ENCODE measurements at regions not wholly inside any gene's neighbourhood (a gene's known extent, or its start where the extent isn't known, plus 50 kb on each side); places are given as distances from the start of the nearest gene placed in this dataset.
"Not testable (repeated sequence)": the region's sequence is repeated elsewhere in the genome, so short reads cannot be mapped to it uniquely, and the experiment has no call there.

DNA sequence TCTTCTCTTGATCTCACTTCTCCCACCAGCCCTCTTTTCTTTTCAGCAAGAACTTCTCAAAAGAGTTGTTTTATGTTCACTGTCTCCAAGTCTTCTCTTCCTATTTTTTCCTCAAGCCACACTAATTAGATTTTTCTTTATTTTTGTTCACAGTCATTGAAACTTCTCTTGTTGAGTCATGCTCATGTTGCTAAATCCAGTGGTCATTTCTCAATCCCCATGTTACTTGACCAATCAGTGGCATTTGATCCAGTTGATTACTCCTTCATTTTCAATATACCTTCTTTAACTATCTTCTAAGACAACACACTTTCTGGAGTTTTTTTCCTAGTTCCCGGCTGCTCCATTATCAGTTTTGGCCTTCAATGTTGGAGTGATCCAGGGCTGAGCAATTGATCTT is 103.1 kb upstream of the LSM6 start:
- no peak for DNase-seq

DNA sequence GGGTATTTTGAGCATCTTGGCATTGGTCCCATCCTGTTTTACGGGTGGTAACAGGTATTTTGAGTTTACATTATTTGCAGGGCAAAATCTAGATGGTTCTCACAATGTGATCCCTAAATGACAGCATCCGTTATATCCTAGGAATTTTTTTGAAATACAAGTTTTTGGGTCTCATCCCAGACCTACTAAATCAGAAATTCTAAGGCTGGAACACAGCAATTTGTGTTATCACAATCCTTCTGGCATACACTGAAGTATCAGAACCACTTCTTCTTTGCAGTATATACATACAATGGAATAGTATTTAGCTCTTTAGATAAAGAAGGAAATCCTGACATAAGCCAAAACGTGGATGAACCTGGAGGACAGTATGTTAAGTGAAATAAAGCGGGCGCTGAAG is 104.1 kb upstream of the LSM6 start:
- no peak for DNase-seq

DNA sequence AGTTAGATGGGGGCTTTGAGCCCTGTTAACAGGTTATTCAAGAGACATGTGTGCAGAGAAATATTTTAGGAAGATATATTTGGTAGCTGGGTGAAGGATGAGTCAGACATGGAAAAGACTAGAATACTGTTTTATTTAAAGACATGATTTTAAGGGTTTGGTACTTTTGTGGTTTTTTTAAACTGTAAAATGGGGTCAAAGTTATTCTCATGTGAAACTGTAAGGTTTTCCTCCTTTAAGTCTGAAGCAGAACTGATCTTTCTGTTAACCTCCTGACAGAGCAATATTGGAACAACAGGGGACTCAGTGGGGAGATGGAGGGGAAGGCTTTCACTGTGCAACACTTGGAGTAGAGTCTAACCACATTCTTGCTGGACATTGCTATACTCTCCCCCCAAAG is 112.4 kb upstream of the LSM6 start:
- no peak for DNase-seq

DNA sequence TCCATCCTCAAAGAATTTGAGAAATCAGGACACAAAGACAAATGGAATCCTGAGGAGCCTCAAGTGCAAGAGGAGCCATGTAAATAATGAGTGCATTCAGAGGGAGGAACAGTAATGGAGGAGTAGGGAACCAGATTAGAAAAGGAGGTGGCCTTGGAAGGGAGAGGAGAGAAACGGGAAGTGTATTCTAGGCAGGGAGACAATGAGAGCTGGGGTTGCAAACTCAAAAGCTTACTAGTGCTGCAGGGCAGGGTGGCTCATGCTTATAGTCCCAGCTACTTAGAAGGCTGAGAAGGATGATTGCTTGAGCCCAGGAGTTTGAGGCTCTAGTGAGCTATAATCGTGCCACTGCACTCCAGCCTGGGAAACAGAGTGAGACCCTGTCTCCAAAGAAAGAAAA is 113.2 kb upstream of the LSM6 start:
- DNase-seq: no peak

DNA sequence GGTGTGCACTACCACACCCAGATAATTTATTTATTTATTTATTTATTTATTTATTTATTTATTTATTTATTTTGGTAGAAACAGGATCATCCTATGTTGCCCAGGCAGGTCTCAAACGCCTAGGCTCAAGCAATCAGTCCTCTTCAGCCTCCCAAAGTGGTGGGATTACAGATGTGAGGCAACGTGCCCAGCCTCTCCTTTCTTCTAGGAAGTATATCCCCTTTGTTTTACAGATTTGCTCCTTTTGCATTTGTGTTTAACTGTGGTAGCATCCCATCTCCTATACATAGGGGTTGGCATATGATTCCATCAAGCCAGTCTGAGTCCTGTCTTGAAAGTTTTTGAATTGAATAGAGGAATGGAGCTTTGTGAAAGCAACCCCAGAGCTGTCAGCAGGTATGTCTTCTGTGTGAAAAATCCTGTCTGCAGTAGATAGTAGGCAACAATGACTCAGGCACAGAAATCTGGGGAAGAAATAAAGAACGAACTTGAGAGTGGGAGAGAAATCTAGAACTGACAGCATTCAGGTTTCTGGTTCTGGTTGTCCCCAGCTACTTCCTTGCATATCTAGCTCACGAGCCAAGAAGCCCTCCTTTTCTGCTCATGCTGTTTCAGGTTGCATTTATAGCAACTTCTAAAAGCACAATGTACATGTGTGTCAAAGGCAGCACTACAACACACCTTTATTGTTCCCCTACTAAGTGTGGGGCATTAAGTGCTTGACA is 113.7 kb upstream of the LSM6 start:
- DNase-seq: no peak

DNA sequence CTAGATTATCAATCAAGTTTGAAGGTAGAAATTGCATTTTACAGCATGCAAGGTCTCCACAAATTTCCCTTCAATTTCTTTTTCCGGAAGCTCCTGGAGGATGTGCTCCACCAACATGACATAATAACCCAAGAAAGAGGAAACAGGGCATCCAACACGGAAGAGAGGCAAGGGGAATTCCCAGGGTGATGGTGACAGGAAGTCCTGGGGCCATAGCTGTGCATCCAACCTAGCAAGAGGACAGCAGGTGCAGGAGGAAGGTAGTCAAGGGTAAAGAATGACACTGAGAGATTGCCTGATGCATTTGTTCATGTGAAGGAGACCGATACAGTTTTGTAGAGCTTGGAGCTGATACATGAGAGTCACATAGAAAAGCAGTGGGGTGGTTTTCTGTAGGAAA is 115.7 kb upstream of the LSM6 start:
- no peak for DNase-seq

DNA sequence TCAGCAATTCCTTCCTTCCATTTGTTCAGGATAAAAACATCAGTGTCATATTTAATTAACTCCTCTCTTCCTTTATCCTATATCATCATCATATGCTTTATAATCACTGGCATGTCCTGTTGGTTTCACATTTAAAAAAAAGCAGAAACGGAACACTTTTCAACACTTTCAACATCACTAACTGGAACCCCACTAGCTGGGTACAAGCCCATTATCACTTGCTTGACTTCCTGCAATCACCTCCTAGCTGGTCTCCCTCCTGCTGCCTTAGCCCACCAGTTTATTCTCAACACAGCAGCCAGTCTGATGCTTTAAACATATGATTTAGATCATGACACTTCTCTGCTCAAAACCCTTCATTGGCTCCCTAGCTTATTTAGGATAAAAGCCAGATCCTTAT is 116.4 kb upstream of the LSM6 start:
- DNase-seq: no peak

DNA sequence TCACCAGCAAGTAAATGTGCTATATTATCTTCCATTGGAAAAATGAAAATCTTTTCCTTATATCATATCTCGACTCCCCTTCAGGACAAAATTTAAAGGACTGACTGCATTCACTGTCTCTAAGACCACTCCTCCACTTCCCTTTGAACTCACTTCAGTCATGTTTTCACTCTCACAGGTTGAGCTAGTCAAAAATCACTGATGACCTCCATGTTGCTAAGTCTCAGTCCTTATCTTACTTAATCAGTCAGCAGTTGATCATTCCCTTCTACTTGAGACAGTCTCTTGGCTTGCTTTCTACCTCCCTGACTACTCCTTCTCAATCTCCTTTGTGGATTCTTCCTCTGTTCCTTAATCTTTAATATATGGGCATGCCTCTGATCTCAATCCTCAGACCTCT is 117.0 kb upstream of the LSM6 start:
- no peak for DNase-seq

DNA sequence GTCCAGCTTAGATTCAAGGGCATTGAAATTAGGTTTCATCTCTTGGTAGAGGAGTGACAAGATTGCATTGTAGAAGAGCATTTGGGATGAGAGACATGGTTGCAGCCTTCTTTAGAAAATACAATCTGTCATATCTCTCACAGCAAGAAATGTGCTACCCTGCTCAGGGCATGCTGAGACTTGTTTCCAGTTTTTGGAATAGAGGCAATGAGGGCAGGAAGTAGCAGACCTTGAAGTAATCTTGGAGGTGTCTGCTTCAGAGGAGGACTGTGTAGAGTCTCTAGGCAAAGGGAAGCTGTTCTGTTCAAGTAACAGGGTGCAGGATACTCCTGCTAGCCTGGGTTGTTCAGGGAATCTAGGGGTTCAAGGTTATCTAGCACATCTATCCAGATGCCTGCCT is 116.1 kb upstream of the ZNF827 start:
- DNase-seq: no peak

DNA sequence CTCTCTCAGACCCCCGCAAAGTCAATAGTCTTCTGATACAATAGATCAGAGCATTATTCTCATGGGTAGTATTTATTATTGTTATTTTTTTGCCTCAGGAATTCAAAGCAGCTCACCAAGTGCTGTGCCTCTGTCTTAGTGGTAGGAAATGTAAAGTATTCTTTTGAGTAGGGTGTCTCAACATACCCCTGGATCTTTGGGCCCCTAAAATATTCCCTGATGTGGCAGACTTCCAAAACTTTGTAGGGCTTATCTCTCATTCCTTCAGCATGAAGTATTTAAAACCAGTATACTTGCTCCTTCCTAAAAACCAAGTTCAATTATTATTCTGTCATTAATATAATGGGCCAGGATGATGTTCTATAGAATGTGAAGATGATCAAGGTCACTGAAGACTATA is 115.3 kb upstream of the ZNF827 start:
- DNase-seq: no peak

DNA sequence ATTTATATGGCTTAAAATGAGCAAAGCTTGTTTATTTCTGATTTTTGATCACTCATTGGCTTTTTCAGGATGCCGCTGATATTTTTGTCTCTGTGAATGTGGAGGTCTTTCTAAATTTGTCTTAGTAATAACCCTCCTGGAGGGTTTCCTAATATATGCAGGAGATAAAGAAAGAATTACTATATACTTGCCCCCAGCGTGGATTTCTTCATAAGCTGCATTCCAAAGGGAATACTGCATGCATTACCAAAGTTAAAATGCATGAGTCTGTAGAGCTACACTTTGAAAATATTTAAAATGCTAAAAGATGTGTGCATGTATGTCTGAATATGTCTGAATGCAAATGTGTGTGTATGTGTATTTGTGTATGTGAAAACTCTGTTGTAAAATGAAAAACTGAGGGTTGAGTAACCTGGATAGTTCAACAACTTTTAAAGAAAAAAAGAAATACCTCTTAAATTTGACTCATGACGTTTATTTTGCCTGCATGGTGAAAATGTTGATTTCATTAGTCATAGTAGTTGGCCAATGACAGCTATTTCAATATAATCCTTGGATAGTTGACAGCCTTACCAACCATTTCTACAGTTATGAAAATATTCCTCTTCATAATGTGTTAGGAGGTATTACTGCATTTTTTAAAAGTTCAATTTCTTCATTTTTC is 113.2 kb upstream of the ZNF827 start:
- peak; percentile 86 for DNase-seq

DNA sequence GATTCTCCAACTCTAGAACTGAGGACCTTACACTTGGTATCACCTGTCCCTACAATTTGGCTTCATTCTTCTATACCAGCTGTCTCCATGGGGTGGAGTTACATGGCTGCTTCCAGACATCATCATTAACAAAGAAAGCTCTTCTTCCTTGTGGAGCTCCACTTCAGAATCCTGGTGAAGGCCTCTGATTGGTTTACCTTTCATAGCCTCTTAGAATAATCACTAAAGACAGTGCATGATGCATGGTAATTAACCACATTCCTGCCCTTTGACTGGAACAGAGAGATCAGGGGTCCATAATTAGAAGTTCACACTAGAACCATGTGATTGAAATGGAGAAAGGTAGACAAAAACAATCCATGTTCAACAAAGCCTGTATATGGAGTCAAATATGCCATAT is 112.6 kb upstream of the ZNF827 start:
- DNase-seq: no peak

DNA sequence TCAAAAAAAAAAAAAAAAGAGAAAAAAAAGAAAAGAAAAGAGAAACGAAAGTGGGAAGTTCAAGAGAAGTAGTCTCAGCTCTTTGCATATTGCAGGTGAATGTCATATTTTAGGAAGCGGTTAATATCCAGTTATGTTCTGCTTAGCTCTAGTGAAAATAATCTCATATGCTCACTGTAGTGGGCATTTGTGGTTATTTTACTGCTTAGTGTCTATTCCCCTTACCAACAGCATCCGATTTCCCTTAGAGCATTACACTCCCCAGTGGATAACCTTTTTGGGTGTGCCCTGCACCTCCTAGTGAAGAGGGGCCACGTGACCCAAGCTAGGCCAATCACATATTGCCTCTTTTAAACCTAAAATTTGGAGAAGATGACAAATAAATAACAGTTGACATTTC is 111.2 kb upstream of the ZNF827 start:
- DNase-seq: no peak

DNA sequence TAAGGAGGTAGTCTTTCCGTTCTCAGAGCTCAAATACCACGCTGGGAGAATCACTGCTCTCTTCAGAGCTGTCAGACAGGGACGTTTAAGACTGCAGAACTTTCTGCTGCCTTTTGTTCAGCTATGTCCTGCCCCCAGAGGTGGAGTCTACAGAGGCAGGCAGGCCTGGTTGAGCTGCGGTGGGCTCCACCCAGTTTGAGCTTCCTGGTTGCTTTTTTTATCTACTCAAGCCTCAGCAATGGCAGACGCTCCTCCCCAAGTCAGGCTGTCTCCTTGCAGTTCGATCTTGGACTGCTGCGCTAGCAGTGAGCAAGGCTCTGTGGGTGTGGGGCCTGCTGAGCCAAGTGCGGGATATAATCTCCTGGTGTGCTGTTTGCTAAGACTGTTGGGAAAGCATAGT is 109.1 kb upstream of the ZNF827 start:
- DNase-seq: not testable (repeated sequence)

DNA sequence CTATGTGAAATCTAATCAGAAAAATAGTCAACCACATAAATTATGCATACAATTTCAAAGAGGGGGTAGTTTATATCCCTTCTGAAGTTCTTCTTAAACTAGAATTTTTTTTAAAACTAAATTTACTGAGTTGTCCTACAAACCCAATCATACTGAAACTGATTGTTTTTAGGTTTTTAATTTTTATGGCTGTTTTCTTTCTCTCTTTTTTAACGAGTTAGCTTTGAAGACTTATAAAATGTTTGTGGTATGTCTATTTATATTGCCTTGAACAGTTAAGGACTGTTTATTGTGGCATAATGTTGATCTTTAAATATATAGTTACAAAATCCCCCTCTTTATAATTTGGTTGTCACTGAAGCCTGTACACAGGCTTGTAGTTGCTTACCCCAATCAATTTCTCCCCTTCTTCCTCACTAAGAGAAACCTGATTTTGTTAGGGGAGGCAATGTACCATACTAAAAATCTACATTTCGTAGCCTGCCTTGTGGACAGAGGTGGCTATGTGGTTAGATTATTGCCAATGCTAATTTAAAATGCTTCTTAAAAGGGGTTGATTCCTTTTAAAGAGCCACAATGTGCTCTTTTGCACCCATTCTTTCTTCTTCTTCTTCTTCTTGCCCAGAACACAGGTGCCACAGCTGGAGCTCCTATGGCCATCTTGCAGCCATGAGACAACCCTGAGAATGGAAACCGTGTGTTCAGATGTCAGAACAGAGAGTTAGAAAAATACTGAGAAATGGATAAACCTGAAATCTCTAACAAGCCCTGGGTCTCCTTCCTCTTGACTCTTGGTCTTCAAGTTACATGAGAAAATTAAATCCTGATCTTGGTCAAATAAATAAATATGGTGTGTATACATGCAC is 102.7 kb upstream of the ZNF827 start:
- DNase-seq: no peak

DNA sequence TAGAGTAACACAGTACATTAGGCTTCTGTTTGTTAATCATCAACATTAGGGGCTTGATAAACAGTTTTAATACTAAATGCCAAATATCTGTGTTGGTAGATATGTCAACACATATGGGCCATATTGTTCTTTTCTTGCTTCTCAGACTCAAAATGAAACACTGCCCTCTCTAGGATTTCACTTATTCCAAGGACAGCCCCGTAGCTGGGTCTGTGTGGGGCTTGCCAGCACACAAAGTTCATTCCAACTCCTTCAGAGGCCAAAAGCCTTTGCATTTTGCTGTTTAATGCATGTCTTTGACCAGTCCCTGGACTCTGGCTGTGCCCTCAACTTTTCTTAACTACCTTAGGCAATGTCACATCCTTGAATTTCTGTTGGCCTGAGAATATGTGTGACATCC is 102.0 kb upstream of the ZNF827 start:
- DNase-seq: no peak

DNA sequence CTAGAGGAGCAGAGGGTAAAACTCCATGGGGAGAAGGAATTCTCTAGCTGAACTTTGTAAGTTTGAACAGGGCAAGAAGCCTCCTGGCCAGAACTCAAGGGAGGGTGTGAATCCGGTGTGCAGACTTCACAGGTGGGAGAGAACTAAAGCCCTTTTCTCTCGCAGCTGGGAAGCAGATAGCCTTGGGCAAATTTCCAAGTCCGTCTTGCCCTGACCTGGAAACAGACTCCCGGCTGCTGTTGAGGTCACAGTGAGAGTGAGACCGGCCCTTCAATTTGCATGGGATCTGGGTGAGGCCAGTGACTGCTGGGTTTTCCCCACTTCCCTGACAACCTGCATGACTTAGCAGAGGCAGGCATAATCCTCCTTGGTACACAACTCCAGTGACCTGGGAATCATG is 94.5 kb upstream of the ZNF827 start:
- DNase-seq: no peak

DNA sequence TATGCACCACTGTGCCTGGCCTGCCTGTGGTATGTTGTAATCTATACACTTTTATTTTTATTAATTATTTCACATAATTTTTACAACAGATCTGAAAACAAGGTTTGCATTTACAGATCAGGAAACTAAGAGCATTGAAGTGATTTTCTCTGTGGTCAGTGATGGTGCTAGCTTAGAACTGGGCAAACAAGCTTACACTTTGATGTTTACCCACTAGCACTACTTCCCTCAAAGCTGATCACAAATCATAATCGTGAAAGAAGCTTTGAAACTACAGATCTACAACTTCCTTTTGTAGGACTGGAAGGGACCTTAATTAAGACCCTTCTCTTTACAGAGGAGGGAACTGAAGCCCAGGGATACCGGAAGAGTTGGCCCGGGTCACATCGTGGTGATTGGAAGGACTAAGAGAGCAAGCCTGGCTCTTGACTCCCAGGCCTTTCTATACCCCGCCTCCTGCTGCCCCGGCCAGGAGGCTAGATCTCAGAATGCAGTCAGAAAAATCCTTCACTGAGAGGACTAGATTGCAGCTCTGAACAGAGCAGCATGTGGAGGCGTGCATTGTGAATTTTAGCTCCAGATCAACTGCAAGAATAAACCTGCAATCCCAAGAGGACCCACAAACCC is 93.7 kb upstream of the ZNF827 start:
- DNase-seq: no peak

DNA sequence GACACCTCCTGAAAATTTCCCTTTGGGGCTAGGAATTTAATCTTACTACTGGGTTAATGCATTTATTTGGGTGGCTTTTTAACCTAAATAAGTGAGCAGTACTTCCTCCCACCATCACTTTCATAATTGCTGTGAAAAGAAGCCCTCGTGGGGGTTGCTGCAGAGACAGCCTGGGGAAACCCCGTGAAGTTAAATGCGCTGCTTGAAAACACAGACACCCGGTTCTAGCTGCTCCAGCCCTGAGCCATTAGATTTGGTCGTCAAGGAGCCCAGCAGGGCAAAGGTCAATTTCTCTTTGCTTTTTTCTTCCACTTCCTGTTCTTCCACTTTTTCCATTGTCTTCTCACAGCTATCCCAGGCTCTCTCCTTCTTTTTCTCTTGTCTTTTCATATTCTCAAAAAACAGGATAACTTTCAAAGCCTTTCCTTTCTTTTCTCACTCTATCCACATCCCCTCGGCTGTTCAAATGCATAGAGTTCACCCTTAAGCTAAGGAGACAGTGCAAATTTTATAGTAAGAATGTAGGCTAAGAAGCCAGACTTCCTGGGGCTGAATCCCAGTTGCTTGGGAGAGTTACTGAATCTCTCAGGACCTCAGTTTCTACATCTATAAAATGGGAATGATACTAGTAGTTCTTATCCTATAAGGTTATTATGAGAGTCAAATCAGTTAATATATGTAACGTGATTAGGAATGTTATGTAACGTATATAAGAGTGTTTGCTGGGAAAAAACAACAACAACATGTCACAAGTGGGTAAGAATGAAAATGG is 91.5 kb upstream of the ZNF827 start:
- DNase-seq: no peak

DNA sequence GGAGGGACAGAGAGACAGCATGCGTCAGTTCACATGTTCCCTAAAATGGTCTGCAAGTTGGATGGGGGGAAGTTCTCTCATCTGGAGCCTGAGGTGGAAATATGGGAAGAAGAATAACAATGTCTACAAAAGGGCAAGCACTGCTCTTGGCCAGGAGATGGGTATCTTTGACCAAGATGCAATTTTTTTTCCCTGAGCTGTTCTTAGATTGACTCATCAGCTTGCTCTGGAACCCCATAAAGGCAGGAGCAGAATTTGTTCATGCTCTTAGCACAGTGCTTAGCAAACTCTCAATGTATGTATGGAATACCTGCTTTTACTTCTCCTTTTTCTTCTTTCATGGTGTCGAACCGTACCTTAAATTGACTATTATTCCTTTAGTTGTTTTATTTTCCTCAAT is 90.5 kb upstream of the ZNF827 start:
- peak; percentile 33 for DNase-seq

DNA sequence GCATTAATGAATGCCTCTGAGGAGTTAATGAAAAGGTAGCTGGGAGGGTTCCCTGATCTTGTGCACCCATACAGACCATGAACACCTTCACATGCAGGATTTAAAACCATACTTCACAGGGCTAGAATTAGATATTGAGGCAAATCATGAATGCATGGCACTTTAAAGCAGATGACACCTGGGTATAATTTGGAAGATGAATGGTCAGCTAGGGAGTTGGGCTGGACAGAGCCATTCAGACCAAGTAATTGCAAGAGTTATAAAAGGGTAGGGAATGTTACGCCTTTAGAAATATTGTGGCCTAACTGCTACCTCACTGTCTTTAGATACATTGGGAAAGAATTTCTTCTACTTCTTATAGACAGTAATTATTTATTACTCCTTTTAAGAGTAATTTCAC is 89.1 kb upstream of the ZNF827 start:
- DNase-seq: no peak

DNA sequence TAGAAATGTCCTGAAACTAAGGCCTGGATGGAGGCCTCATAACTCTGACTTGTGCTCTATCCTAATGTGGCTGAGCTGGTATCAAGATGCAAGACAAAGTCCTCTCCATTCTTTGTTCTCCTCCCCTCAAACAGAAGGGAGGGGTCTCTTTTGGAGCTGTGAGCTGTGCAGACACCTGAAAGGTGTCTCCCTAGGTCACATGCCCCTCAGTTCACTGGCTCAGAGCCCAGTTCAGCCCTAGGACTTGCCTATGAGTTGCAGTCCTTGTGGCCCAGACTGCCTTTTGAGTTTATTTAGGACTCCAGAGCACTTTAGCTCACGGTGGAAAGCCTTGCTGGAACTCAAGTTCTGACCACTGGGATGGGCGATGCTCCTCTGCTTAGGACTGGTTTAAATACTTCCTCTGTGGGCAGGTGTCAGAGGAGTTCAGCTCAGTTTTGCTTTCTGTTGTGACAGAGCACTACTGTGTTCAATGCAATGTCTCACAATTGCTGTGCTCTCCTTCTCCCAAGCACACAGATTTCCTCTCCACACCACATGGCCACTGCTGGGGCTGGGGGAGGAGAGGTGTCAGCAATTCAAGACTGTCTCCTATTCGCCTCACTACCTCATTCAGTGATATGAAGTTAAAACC is 84.8 kb upstream of the ZNF827 start:
- DNase-seq: no peak
